ENCODE measurements at regions not wholly inside any gene's neighbourhood (a gene's known extent, or its start where the extent isn't known, plus 50 kb on each side); places are given as distances from the start of the nearest gene placed in this dataset.

DNA sequence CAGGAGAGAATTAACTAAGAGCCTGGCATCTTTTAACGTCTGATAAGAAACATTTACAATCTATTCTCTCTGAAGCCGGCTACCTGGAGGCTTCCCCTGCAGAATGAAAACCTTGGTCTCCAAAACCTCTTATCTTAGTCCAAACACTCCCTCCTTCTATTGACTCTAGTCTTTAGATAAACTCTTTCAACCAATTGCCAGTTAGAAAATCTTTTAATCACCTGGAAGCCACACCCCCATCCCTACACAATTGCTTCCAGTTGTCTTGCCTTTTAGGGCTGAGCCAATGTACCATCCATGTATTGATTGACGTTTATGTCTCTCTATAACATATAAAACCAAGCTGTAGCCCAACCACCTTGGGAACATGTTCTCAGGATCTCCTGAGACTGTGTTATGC lies 1343.1 kb upstream of the C9orf72 start:
- Mint-ChIP-seq H3K4me1 (no peaks in the 10 kb centered on the region), H3K4me3 (no peak overlapping the region), H3K9me3 (peaks cover 0 to 13% (median 3%) of the 10 kb centered on the region in 9 donors), H3K36me3 (no peaks in the 10 kb centered on the region), H3K27me3 (no peaks in the 10 kb centered on the region), H3K27ac (no peak overlapping the region)
- POLR2A ChIA-PET: no interaction called here
- DNase-seq (no peak), ATAC-seq (no peak)

GRCh38 chr9:28921857-28922500 lies 1348.7 kb upstream of the C9orf72 start:
- Mint-ChIP-seq H3K4me1 (no peaks in the 10 kb centered on the region), H3K4me3 (no peak overlapping the region), H3K27me3 (no peaks in the 10 kb centered on the region), H3K27ac (peak overlapping the region in 1 of 10 donors; percentile 79), H3K36me3 (no peaks in the 10 kb centered on the region), H3K9me3 (peaks cover 0 to 9% (median 4%) of the 10 kb centered on the region in 9 donors)
- DNase-seq: no peak
- POLR2A ChIA-PET: no interaction called here
- no peak for ATAC-seq

DNA sequence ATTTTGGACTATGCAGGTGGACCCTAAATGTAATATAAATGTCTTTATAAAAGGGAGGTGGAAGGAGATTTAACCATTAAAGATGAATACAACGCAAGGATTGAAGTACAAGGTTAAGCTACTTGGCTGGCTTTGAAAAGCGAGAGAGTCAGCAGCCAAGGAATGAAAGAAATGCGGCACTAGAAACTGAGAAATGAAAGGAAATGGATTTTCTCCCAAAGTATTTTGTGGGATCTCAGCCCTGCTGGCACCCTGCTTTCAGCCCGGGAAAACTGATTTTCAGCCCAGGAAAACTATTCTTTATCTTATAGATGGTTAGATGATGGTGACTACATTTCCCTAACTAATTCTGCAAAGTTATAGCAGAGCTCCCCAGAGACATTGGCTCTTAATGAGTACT lies 1349.6 kb upstream of the C9orf72 start:
- ATAC-seq (no peak), DNase-seq (no peak)
- POLR2A ChIA-PET: no interaction called here
- H3K36me3 Mint-ChIP-seq: no peaks in the 10 kb centered on the region
- H3K4me3 Mint-ChIP-seq: no peak overlapping the region
- no peaks in the 10 kb centered on the region for H3K27me3 Mint-ChIP-seq
- H3K4me1 Mint-ChIP-seq: no peaks in the 10 kb centered on the region
- H3K27ac Mint-ChIP-seq: no peak overlapping the region
- H3K9me3 Mint-ChIP-seq: peaks cover 0 to 9% (median 1%) of the 10 kb centered on the region in 9 donors

DNA sequence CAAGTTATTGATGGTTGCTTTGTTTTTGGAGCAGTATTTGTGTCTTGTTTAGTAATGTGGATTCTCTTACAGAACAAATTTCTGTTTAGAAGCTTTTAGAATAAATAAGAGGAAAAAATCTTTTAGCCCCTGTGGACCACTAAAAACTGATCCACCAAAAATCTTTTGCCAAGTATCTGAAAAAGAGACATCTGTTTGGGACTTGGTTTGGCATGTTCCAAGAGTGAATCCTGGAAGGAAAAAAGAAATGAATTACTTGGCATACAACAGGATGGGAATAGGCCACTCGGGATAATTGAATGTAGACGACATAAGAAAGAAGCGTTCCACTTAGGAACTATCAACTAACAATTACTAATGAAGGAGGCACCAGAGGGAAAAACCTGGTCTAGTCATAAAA lies 1350.1 kb upstream of the C9orf72 start:
- POLR2A ChIA-PET: no interaction called here
- H3K4me3 Mint-ChIP-seq: no peak overlapping the region
- H3K4me1 Mint-ChIP-seq: no peaks in the 10 kb centered on the region
- H3K27ac Mint-ChIP-seq: no peak overlapping the region
- DNase-seq (no peak), ATAC-seq (no peak)
- no peaks in the 10 kb centered on the region for H3K27me3 Mint-ChIP-seq
- peaks cover 0 to 9% (median 0%) of the 10 kb centered on the region in 9 donors for H3K9me3 Mint-ChIP-seq
- H3K36me3 Mint-ChIP-seq: no peaks in the 10 kb centered on the region

DNA sequence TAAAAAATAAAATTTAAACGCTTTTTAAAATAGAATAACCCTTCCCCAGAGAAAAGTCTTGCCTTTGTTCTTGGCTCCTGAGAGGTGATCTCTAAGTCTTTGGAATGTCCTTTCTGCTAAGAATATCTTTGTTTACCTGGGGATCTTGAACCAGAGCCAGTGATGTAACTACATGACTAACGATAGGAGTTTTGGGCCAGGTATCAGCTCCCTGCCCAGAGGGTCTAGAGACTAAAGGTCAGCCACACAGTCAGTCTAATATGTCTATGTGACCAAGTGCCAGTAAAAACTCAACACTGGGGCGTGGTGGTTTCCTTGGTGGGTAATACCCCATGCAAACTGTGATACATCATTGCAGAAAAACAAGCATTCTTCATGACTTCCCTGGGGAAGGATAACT lies 1351.9 kb upstream of the C9orf72 start:
- H3K4me3 Mint-ChIP-seq: no peak overlapping the region
- ATAC-seq: no peak
- H3K36me3 Mint-ChIP-seq: no peaks in the 10 kb centered on the region
- POLR2A ChIA-PET: no interaction called here
- no peaks in the 10 kb centered on the region for H3K4me1 Mint-ChIP-seq
- DNase-seq: no peak
- H3K27me3 Mint-ChIP-seq: peaks cover 0 to 2% (median 0%) of the 10 kb centered on the region in 5 donors
- H3K9me3 Mint-ChIP-seq: peaks cover 0 to 9% (median 0%) of the 10 kb centered on the region in 9 donors
- H3K27ac Mint-ChIP-seq: no peak overlapping the region

DNA sequence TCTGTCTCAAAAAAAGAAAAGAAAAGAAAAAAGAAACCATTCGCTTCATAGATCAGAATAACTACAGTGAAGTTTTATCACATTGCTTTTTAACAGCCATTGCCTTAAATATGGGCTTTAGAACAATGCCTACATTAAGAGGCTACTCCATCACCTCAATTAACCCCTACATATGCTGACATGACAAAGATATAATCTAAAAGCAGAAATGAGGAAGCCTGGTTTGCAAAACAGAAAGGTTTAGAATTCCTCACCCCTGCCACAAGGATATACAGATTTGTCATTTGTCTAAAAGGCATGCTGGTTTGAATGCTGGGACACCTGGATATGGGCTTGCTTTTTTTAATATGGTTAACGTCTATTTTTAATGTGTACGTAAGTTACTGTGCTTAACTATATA lies 1353.0 kb upstream of the C9orf72 start:
- DNase-seq (no peak), ATAC-seq (no peak)
- H3K36me3 Mint-ChIP-seq: no peaks in the 10 kb centered on the region
- peaks cover 0 to 2% (median 0%) of the 10 kb centered on the region in 5 donors for H3K27me3 Mint-ChIP-seq
- H3K9me3 Mint-ChIP-seq: peaks cover 0 to 9% (median 0%) of the 10 kb centered on the region in 9 donors
- no peak overlapping the region for H3K4me3 Mint-ChIP-seq
- no peak overlapping the region for H3K27ac Mint-ChIP-seq
- no peaks in the 10 kb centered on the region for H3K4me1 Mint-ChIP-seq
- POLR2A ChIA-PET: no interaction called here

GRCh38 chr9:28927691-28928090 lies 1354.4 kb upstream of the C9orf72 start:
- peaks cover 0 to 2% (median 0%) of the 10 kb centered on the region in 5 donors for H3K27me3 Mint-ChIP-seq

DNA sequence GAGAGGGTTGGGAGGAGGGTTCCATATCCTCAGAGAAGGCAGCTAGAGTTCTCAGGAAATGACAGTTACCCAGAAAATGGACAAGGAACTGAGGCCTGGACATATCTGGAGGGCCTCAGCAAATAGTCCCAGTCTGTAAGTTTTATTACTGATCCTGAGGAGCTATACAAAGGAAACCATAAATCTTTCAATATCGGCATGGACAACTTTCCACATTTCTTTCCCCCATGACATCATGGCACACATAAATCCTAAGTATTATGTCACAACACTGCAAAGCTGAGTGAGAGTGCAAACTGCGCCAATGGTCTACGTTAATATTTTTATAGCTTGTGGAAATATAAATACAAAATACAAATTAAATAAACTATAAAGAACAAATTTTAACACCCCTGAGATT lies 1356.2 kb upstream of the C9orf72 start:
- ATAC-seq (no peak), DNase-seq (no peak)
- peaks cover 0 to 6% (median 3%) of the 10 kb centered on the region in 9 donors for H3K9me3 Mint-ChIP-seq
- no peaks in the 10 kb centered on the region for H3K36me3 Mint-ChIP-seq
- no peak overlapping the region for H3K4me3 Mint-ChIP-seq
- no peak overlapping the region for H3K27ac Mint-ChIP-seq
- H3K27me3 Mint-ChIP-seq: peaks cover 0 to 2% (median 0%) of the 10 kb centered on the region in 5 donors
- POLR2A ChIA-PET: no interaction called here
- H3K4me1 Mint-ChIP-seq: no peaks in the 10 kb centered on the region

More at GRCh38 chr9:28927691-28928090, 1354.4 kb upstream of the C9orf72 start:
- Mint-ChIP-seq H3K4me1 (no peaks in the 10 kb centered on the region), H3K4me3 (no peak overlapping the region), H3K27ac (no peak overlapping the region), H3K36me3 (no peaks in the 10 kb centered on the region), H3K9me3 (peaks cover 0 to 10% (median 3%) of the 10 kb centered on the region in 9 donors)
- POLR2A ChIA-PET: no interaction called here
- ATAC-seq: no peak
- DNase-seq: no peak

DNA sequence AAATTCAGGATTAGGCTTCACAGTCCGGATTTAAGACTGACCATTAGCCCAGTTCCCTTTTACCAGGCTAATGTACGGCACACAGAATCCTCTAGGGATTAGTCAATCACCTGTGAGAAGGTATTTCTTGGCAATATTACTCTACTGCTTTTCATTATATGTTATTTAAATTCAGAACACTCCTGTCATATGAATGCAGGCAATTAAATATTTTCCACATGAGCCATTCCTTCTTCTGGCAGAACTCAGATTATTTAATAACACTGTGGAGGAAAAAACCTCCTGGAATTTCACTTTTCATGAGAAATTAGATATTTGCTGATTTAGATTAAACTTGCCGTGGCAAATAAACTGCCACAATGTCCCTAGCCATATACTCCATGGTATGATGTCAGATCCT lies 1357.5 kb upstream of the C9orf72 start:
- H3K27me3 Mint-ChIP-seq: peaks cover 0 to 2% (median 0%) of the 10 kb centered on the region in 5 donors
- DNase-seq: no peak
- no peak overlapping the region for H3K4me3 Mint-ChIP-seq
- no peak overlapping the region for H3K27ac Mint-ChIP-seq
- H3K4me1 Mint-ChIP-seq: no peaks in the 10 kb centered on the region
- POLR2A ChIA-PET: no interaction called here
- peaks cover 0 to 6% (median 3%) of the 10 kb centered on the region in 9 donors for H3K9me3 Mint-ChIP-seq
- ATAC-seq: no peak
- no peaks in the 10 kb centered on the region for H3K36me3 Mint-ChIP-seq

DNA sequence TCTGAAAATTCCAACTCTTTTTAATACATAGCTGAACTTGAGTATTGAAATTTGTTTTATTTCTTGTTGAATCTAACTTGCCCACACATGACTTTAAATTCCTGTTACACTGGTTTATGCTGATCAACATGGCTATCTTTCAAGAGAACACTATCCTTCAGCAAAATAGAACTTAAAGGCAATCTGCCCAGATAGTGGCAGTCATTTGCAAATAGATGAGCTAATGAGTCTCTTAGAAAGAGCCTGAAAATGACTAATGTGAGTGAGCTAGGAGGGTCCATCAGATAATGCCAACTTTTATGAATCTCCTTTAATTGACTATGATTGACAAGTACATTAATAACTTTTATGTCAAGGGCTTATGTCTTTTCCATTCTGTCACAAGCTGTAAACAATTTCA lies 1360.8 kb upstream of the C9orf72 start:
- H3K27ac Mint-ChIP-seq: no peak overlapping the region
- H3K9me3 Mint-ChIP-seq: peaks cover 0 to 6% (median 3%) of the 10 kb centered on the region in 9 donors
- no peaks in the 10 kb centered on the region for H3K36me3 Mint-ChIP-seq
- ATAC-seq: no peak
- H3K27me3 Mint-ChIP-seq: no peaks in the 10 kb centered on the region
- POLR2A ChIA-PET: no interaction called here
- DNase-seq: no peak
- no peaks in the 10 kb centered on the region for H3K4me1 Mint-ChIP-seq
- no peak overlapping the region for H3K4me3 Mint-ChIP-seq

GRCh38 chr9:28938981-28939380 lies 1365.7 kb upstream of the C9orf72 start:
- Mint-ChIP-seq H3K36me3 (no peaks in the 10 kb centered on the region), H3K27me3 (no peaks in the 10 kb centered on the region), H3K27ac (no peak overlapping the region), H3K9me3 (peaks cover 0 to 7% (median 0%) of the 10 kb centered on the region in 9 donors), H3K4me1 (no peaks in the 10 kb centered on the region), H3K4me3 (no peak overlapping the region)
- POLR2A ChIA-PET: no interaction called here
- ATAC-seq (no peak), DNase-seq (no peak)

DNA sequence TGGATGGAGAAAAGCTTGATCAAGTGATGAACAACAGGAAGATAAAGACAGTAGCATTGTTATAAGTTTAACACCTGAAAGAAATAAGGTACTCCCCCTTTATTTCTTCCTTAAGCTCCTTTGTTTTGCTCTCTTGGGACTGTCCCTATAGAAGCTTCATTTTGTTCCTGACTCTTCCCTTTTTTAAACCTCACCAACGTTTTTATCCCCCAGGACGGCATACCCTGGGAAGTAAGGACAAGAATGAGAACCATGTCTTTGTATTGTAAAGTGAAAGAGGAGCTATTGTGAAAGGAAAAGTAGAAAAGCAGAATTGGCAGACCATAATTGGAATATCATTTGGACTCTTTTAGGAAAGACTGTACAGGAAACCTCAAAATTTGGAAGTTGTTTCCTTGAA lies 1368.6 kb upstream of the C9orf72 start:
- DNase-seq: no peak
- no peak overlapping the region for H3K4me3 Mint-ChIP-seq
- no peak for ATAC-seq
- H3K4me1 Mint-ChIP-seq: no peaks in the 10 kb centered on the region
- no peaks in the 10 kb centered on the region for H3K27me3 Mint-ChIP-seq
- no peaks in the 10 kb centered on the region for H3K36me3 Mint-ChIP-seq
- H3K27ac Mint-ChIP-seq: no peak overlapping the region
- peaks cover 0 to 11% (median 0%) of the 10 kb centered on the region in 9 donors for H3K9me3 Mint-ChIP-seq
- POLR2A ChIA-PET: no interaction called here

- Mint-ChIP-seq H3K36me3 (no peaks in the 10 kb centered on the region), H3K27me3 (no peaks in the 10 kb centered on the region), H3K9me3 (peaks cover 0 to 9% (median 0%) of the 10 kb centered on the region in 9 donors), H3K4me1 (no peaks in the 10 kb centered on the region), H3K27ac (no peak overlapping the region), H3K4me3 (no peak overlapping the region)
- POLR2A ChIA-PET: no interaction called here
- ATAC-seq (no peak), DNase-seq (no peak)
These were observed 1369.7 kb upstream of the C9orf72 start for GRCh38 chr9:28942941-28943340.

DNA sequence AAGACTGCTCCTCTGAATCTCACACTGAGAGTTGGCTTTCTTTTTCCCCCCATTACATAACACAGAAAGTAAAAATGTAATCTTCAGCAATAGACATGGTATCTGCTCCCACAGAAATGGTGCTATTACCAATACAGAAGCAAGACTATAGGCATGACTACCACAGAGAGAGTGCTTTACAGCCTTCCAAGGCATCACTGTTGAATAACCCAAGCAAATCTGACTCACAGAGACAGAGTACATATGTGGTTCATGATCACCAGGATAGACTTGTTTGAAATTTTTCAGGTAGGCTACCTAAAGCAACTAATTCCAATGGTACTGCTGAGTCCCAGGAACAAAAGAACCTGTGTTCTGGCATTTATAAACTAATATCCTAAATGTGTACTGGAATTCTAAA lies 1373.4 kb upstream of the C9orf72 start:
- POLR2A ChIA-PET: no interaction called here
- ATAC-seq: no peak
- H3K9me3 Mint-ChIP-seq: peaks cover 0 to 20% (median 7%) of the 10 kb centered on the region in 9 donors

More for the DNA sequence above, 1373.4 kb upstream of the C9orf72 start:
- Mint-ChIP-seq H3K4me1 (no peaks in the 10 kb centered on the region), H3K27me3 (no peaks in the 10 kb centered on the region), H3K36me3 (no peaks in the 10 kb centered on the region), H3K4me3 (no peak overlapping the region), H3K27ac (no peak overlapping the region)
- DNase-seq: no peak

Measured in naive thymus-derived CD8-positive, alpha-beta T cell (primary cell).